ENCODE measurements at regions not wholly inside any gene's neighbourhood (a gene's known extent, or its start where the extent isn't known, plus 50 kb on each side); places are given as distances from the start of the nearest gene placed in this dataset.

GRCh38 chr15:46548989-46549388 is 914.2 kb downstream of the SQOR start:
- no peak for DNase-seq (ENCODE audit: low spot score)

- no peak for DNase-seq (ENCODE audit: low spot score)
Observed at GRCh38 chr15:46552316-46552715, 917.5 kb downstream of the SQOR start.

GRCh38 chr15:46555547-46555946 is 920.7 kb downstream of the SQOR start:
- DNase-seq (ENCODE audit: low spot score): no peak

GRCh38 chr15:46556010-46556409 is 921.2 kb downstream of the SQOR start:
- DNase-seq (ENCODE audit: low spot score): no peak

GRCh38 chr15:46556559-46557379 is 921.9 kb downstream of the SQOR start:
- DNase-seq (ENCODE audit: low spot score): no peak

GRCh38 chr15:46567968-46568367 is 933.1 kb downstream of the SQOR start:
- DNase-seq (ENCODE audit: low spot score): no peak

- no peak for DNase-seq (ENCODE audit: low spot score)
Observed at GRCh38 chr15:46569781-46570180, 935.0 kb downstream of the SQOR start.

GRCh38 chr15:46576646-46577395 is 942.0 kb downstream of the SQOR start:
- no peak for DNase-seq (ENCODE audit: low spot score)

GRCh38 chr15:46577767-46578166 is 942.9 kb downstream of the SQOR start:
- DNase-seq (ENCODE audit: low spot score): no peak

- no peak for DNase-seq (ENCODE audit: low spot score)
Observed at GRCh38 chr15:46580487-46580886, 945.7 kb downstream of the SQOR start.

GRCh38 chr15:46580924-46581323 is 946.1 kb downstream of the SQOR start:
- no peak for DNase-seq (ENCODE audit: low spot score)

GRCh38 chr15:46589088-46589487 is 954.3 kb downstream of the SQOR start:
- no peak for DNase-seq (ENCODE audit: low spot score)

- no peak for DNase-seq (ENCODE audit: low spot score)
Observed at GRCh38 chr15:46591462-46591861, 956.6 kb downstream of the SQOR start.

GRCh38 chr15:46595016-46595415 is 960.2 kb downstream of the SQOR start:
- DNase-seq (ENCODE audit: low spot score): no peak

GRCh38 chr15:46607077-46607476 is 972.2 kb downstream of the SQOR start:
- DNase-seq (ENCODE audit: low spot score): no peak

- no peak for DNase-seq (ENCODE audit: low spot score)
Observed at GRCh38 chr15:46616033-46616432, 981.2 kb downstream of the SQOR start.

- DNase-seq (ENCODE audit: low spot score): no peak
Observed at GRCh38 chr15:46617507-46617906, 982.7 kb downstream of the SQOR start.

- DNase-seq (ENCODE audit: low spot score): no peak
Observed at GRCh38 chr15:46618984-46619383, 984.2 kb downstream of the SQOR start.

GRCh38 chr15:46620392-46621013 is 985.7 kb downstream of the SQOR start:
- DNase-seq (ENCODE audit: low spot score): no peak

- DNase-seq (ENCODE audit: low spot score): no peak
Observed at GRCh38 chr15:46622851-46623250, 988.0 kb downstream of the SQOR start.

- DNase-seq (ENCODE audit: low spot score): no peak
Observed at GRCh38 chr15:46636206-46636605, 1001.4 kb downstream of the SQOR start.

- no peak for DNase-seq (ENCODE audit: low spot score)
Observed at GRCh38 chr15:46644501-46645481, 1010.0 kb downstream of the SQOR start.

Measured in AG08396 (cell line).